Spinal cord (tissue), 9 donors: ENCODE measurements at regions not wholly inside any gene's neighbourhood (a gene's known extent, or its start where the extent isn't known, plus 50 kb on each side); places are given as distances from the start of the nearest gene placed in this dataset.
A peak's percentile ranks its signal among the peaks of the same experiment; 100 is the strongest.

Experiments used
- DNase-seq, 6 donors: peaks; one replicate each; pipeline versions ENCODE4 v3.0.0 to v3.0.0-alpha.2; 2013 to 2015; ENCODE audit warnings: low spot score in 6 of 6, low read depth in 4 of 6
- H3K27ac ChIP-seq: one replicate; pipeline ENCODE4 v1.5.1; 2013; ENCODE audit warnings: low read depth, low read length, control low read depth
- H3K27me3 ChIP-seq: one replicate; pipeline ENCODE4 v1.6.1; 2013; ENCODE audit warnings: low read length; ENCODE audit not compliant: control insufficient read depth, insufficient read depth
- H3K36me3 ChIP-seq: one replicate; pipeline ENCODE4 v1.6.1; 2013; ENCODE audit warnings: low read length; ENCODE audit not compliant: control insufficient read depth, insufficient read depth
- H3K4me1 ChIP-seq: one replicate; pipeline ENCODE4 v1.6.1; 2013; ENCODE audit warnings: low read length; ENCODE audit not compliant: control insufficient read depth, insufficient read depth
- H3K4me3 ChIP-seq: one replicate; pipeline ENCODE4 v1.5.1; 2013; ENCODE audit warnings: low read depth, low read length, control low read depth
- H3K9me3 ChIP-seq: one replicate; pipeline ENCODE4 v1.6.1; 2013; ENCODE audit warnings: low read length; ENCODE audit not compliant: control insufficient read depth, insufficient read depth
- WGBS: methylation state at CpG from one replicate; pipeline ENCODE4 v1.1.5; 2013; ENCODE audit warnings: missing lambda C conversion rate; ENCODE audit not compliant: insufficient coverage; 5-methylcytosine and 5-hydroxymethylcytosine counted together
- donor health status: healthy.

GRCh38 chr10:78377356-78377755, 343.7 kb downstream of the RPS24 start:
- H3K27ac ChIP-seq = peak overlapping the region; percentile 29
- 67% methylated on average over 1 of the region's 1 CpG for WGBS

GRCh38 chr10:78378192-78378591, 344.5 kb downstream of the RPS24 start:
- DNase-seq = no peak
- Histone ChIP-seq H3K27ac (no peak overlapping the region), H3K4me1 (peaks cover 41% of the 10 kb centered on the region), H3K9me3 (peaks cover 2% of the 10 kb centered on the region), H3K27me3 (no peaks in the 10 kb centered on the region), H3K4me3 (no peak overlapping the region), H3K36me3 (no peaks in the 10 kb centered on the region)
- 98% methylated on average over 4 of the region's 4 CpGs for WGBS

More at GRCh38 chr10:78377356-78377755, 343.7 kb downstream of the RPS24 start:
- Histone ChIP-seq H3K4me1 (peaks cover 41% of the 10 kb centered on the region), H3K27me3 (no peaks in the 10 kb centered on the region), H3K9me3 (peaks cover 2% of the 10 kb centered on the region), H3K36me3 (no peaks in the 10 kb centered on the region), H3K4me3 (no peak overlapping the region)
- DNase-seq = peak in 1 of 6 donors; percentile 79

- 33% methylated on average over 16 of the region's 19 CpGs for WGBS
Measured at GRCh38 chr10:78381107-78381506, 347.4 kb downstream of the RPS24 start.

GRCh38 chr10:78382047-78382446, 348.4 kb downstream of the RPS24 start:
- peaks cover 18% of the 10 kb centered on the region for H3K4me1 ChIP-seq
- no peak overlapping the region for H3K4me3 ChIP-seq
- no peaks in the 10 kb centered on the region for H3K27me3 ChIP-seq
- H3K36me3 ChIP-seq = no peaks in the 10 kb centered on the region
- no peak for DNase-seq
- WGBS = 92% methylated on average over 2 of the region's 5 CpGs
- peaks cover 2% of the 10 kb centered on the region for H3K9me3 ChIP-seq
- no peak overlapping the region for H3K27ac ChIP-seq

More at GRCh38 chr10:78381107-78381506, 347.4 kb downstream of the RPS24 start:
- peak in 1 of 6 donors; percentile 81 for DNase-seq
- Histone ChIP-seq H3K9me3 (peaks cover 2% of the 10 kb centered on the region), H3K36me3 (no peaks in the 10 kb centered on the region), H3K27ac (no peak overlapping the region), H3K4me1 (peaks cover 28% of the 10 kb centered on the region), H3K27me3 (no peaks in the 10 kb centered on the region), H3K4me3 (no peak overlapping the region)

- peak in 2 of 6 donors; percentile 66 to 78 for DNase-seq
- Histone ChIP-seq H3K9me3 (peaks cover 2% of the 10 kb centered on the region), H3K27ac (no peak overlapping the region), H3K4me1 (peaks cover 12% of the 10 kb centered on the region), H3K36me3 (no peaks in the 10 kb centered on the region), H3K27me3 (no peaks in the 10 kb centered on the region), H3K4me3 (no peak overlapping the region)
- WGBS = 57% methylated on average over 1 of the region's 2 CpGs
Measured at GRCh38 chr10:78382772-78383171, 349.1 kb downstream of the RPS24 start.

GRCh38 chr10:78383378-78384048, 349.9 kb downstream of the RPS24 start:
- Histone ChIP-seq H3K36me3 (no peaks in the 10 kb centered on the region), H3K27me3 (no peaks in the 10 kb centered on the region), H3K4me1 (peaks cover 8% of the 10 kb centered on the region), H3K27ac (no peak overlapping the region), H3K4me3 (no peak overlapping the region), H3K9me3 (peaks cover 2% of the 10 kb centered on the region)
- no peak for DNase-seq
- WGBS = 78% methylated on average over 1 of the region's 2 CpGs

- WGBS = no CpG with 5 or more reads among the region's 1 CpG
- H3K9me3 ChIP-seq = peaks cover 2% of the 10 kb centered on the region
- no peak overlapping the region for H3K27ac ChIP-seq
- H3K27me3 ChIP-seq = no peaks in the 10 kb centered on the region
- H3K4me3 ChIP-seq = no peak overlapping the region
- DNase-seq = peak in 1 of 6 donors; percentile 66
- peaks cover 8% of the 10 kb centered on the region for H3K4me1 ChIP-seq
- H3K36me3 ChIP-seq = no peaks in the 10 kb centered on the region
Measured at GRCh38 chr10:78384049-78384431, 350.4 kb downstream of the RPS24 start.

GRCh38 chr10:78385599-78385998, 351.9 kb downstream of the RPS24 start:
- Histone ChIP-seq H3K9me3 (no peaks in the 10 kb centered on the region), H3K4me3 (no peak overlapping the region), H3K27me3 (no peaks in the 10 kb centered on the region), H3K4me1 (peaks cover 8% of the 10 kb centered on the region), H3K36me3 (no peaks in the 10 kb centered on the region), H3K27ac (no peak overlapping the region)
- no peak for DNase-seq
- WGBS = 98% methylated on average over 3 of the region's 5 CpGs

GRCh38 chr10:78386509-78386908, 352.8 kb downstream of the RPS24 start:
- Histone ChIP-seq H3K9me3 (no peaks in the 10 kb centered on the region), H3K36me3 (no peaks in the 10 kb centered on the region), H3K4me3 (no peak overlapping the region), H3K27me3 (no peaks in the 10 kb centered on the region), H3K27ac (no peak overlapping the region), H3K4me1 (peaks cover 2% of the 10 kb centered on the region)
- DNase-seq = no peak
- WGBS = 70% methylated on average over 5 of the region's 5 CpGs

GRCh38 chr10:78388331-78389050, 354.8 kb downstream of the RPS24 start:
- no peak for DNase-seq
- H3K4me1 ChIP-seq = no peaks in the 10 kb centered on the region
- no peak overlapping the region for H3K27ac ChIP-seq
- no peaks in the 10 kb centered on the region for H3K36me3 ChIP-seq
- WGBS = 96% methylated on average over 6 of the region's 9 CpGs
- no peaks in the 10 kb centered on the region for H3K27me3 ChIP-seq
- no peaks in the 10 kb centered on the region for H3K9me3 ChIP-seq
- H3K4me3 ChIP-seq = no peak overlapping the region
